HEK293T (cell line): ENCODE measurements at regions not wholly inside any gene's neighbourhood (a gene's known extent, or its start where the extent isn't known, plus 50 kb on each side); places are given as distances from the start of the nearest gene placed in this dataset.

Experiments used
- CTCF ChIA-PET: fragments of 350-600 bp; formaldehyde crosslinking; extraction: SDS; loops from one replicate; lab custom pipeline; 2021; ENCODE audit warnings: antibody characterized with exemption, inconsistent platforms; lab: Yijun Ruan, JAX
- POLR2A ChIA-PET: fragments of 350-600 bp; formaldehyde crosslinking; extraction: SDS; loops from one replicate; lab custom pipeline; 2020; ENCODE audit warnings: antibody characterized with exemption, inconsistent platforms; lab: Yijun Ruan, JAX
- DNase-seq: peaks from one replicate; pipeline ENCODE4 v3.0.0; 2012; ENCODE audit warnings: mixed read lengths; ENCODE audit errors: extremely low spot score
- ARNT ChIP-seq: fragments of 450-650 bp; IDR thresholded peaks from 2 replicates; pipeline ENCODE4 v1.6.1; 2017; ENCODE audit warnings: mild to moderate bottlenecking
- BHLHE40 ChIP-seq: fragments of 450-650 bp; IDR thresholded peaks from 2 replicates; pipeline ENCODE4 v1.6.1; 2016; ENCODE audit warnings: mild to moderate bottlenecking, moderate library complexity, borderline replicate concordance
- CTBP1 ChIP-seq: fragments of 450-650 bp; IDR thresholded peaks from 2 replicates; pipeline ENCODE4 v1.6.1; 2016; ENCODE audit warnings: borderline replicate concordance
- ELF4 ChIP-seq: fragments of 450-650 bp; IDR thresholded peaks from 2 replicates; pipeline ENCODE4 v1.6.1; 2017; ENCODE audit warnings: antibody characterized with exemption
- FOXA1 ChIP-seq: fragments of 450-650 bp; IDR thresholded peaks from 2 replicates; pipeline ENCODE4 v1.6.1; 2016; ENCODE audit warnings: mild to moderate bottlenecking
- FOXK2 ChIP-seq: fragments of 450-650 bp; IDR thresholded peaks from 2 replicates; pipeline ENCODE4 v1.6.1; 2016; ENCODE audit warnings: mild to moderate bottlenecking
- FOXM1 ChIP-seq: fragments of 450-650 bp; IDR thresholded peaks from 2 replicates; pipeline ENCODE4 v1.6.1; 2017; ENCODE audit warnings: mild to moderate bottlenecking, borderline replicate concordance
- HDGF ChIP-seq: fragments of 450-650 bp; IDR thresholded peaks from 2 replicates; pipeline ENCODE4 v1.6.1; 2017; ENCODE audit warnings: antibody characterized with exemption, borderline replicate concordance
- L3MBTL2 ChIP-seq: fragments of 450-650 bp; conservative IDR thresholded peaks from 2 replicates; pipeline ENCODE4 v1.6.1; 2016; ENCODE audit warnings: mild to moderate bottlenecking
- LEF1 ChIP-seq: fragments of 450-650 bp; IDR thresholded peaks from 2 replicates; pipeline ENCODE4 v1.6.1; 2017; ENCODE audit warnings: mild to moderate bottlenecking, borderline replicate concordance
- NFRKB ChIP-seq: fragments of 450-650 bp; IDR thresholded peaks from 2 replicates; pipeline ENCODE4 v1.6.1; 2016; ENCODE audit warnings: mild to moderate bottlenecking, moderate library complexity
- SP1 ChIP-seq: fragments of 450-650 bp; IDR thresholded peaks from 2 replicates; pipeline ENCODE4 v1.6.1; 2017
- SUZ12 ChIP-seq: fragments of 450-650 bp; IDR thresholded peaks from 2 replicates; pipeline ENCODE4 v1.6.1; 2016; ENCODE audit warnings: mild to moderate bottlenecking
- TARDBP ChIP-seq: fragments of 450-650 bp; IDR thresholded peaks from 2 replicates; pipeline ENCODE4 v1.6.1; 2016
- ZNF384 ChIP-seq: fragments of 450-650 bp; IDR thresholded peaks from 2 replicates; pipeline ENCODE4 v1.6.1; 2016
- TF ChIP-seq, protein P1 (sequence below): fragments of 450-650 bp; IDR thresholded peaks from 2 replicates; pipeline ENCODE4 v1.6.1; 2016

DNA sequence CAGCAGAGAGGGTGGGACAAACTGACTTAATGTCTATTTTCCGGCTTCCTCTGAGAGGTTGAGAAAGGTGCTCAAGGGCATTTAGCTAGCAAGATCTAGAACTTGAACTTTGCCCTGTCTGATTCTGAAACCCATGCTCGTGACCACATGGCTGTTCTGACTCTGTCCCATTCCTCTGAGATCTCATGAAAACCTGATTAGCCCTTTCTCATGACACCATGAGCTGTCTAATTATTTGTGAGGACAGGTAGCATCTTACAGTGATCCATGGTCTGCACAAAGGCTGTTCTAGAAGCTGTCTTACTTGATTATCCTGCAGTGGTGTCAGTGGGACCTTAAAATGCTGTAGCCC, 89.6 kb upstream of the TOX2 start:
- DNase-seq: no peak
- ChIA-PET CTCF (no interaction called here), POLR2A (no interaction called here)
- TF ChIP-seq SP1 (no peak), TARDBP (no peak), SUZ12 (no peak), HDGF (no peak), FOXA1 (no peak), LEF1 (no peak), FOXK2 (no peak), CTBP1 (no peak), ELF4 (no peak), NFRKB (no peak), ARNT (no peak), FOXM1 (no peak), L3MBTL2 (no peak), ZNF384 (no peak), BHLHE40 (no peak)
- TF ChIP-seq, protein P1, sequence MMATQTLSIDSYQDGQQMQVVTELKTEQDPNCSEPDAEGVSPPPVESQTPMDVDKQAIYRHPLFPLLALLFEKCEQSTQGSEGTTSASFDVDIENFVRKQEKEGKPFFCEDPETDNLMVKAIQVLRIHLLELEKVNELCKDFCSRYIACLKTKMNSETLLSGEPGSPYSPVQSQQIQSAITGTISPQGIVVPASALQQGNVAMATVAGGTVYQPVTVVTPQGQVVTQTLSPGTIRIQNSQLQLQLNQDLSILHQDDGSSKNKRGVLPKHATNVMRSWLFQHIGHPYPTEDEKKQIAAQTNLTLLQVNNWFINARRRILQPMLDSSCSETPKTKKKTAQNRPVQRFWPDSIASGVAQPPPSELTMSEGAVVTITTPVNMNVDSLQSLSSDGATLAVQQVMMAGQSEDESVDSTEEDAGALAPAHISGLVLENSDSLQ: no peak

DNA sequence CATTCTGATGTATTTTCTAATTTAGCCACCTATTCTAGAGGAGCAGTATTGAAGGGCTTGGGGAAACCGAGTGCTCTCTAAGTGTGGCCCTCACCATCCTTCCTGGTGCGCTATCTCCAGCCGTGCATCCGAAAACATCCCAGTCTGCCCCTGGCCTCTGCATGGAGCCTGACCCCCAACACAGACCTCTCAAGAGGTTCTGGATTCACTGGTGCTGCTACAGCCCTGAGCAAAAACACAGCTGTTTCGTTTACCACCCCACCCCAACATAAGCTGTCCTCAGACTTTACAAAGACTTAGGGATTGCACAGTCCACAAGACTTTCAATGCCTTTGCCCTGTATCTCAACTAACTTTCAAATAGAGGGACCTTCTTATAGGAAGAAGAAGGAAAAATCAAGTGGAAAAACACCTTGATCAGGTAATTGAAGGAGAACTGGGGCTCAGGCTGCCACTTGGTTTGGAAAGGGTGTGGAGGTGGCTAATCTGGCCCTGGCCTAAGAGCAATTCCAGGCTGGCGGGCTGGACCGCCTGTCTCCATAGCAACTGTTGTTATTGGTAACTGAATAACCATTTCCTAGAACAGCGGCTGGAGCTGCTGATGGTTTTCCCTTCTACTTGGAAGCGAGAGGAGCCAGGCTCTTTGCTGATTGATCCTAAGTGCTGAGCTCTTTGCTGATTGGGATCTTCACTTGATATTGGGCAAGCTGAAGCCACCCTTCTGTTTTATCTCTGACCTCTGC, 90.2 kb upstream of the TOX2 start:
- DNase-seq: no peak
- POLR2A ChIA-PET: no interaction called here
- TF ChIP-seq SUZ12 (no peak), FOXA1 (no peak), HDGF (no peak), ZNF384 (no peak), TARDBP (no peak), LEF1 (no peak), SP1 (no peak), ELF4 (no peak), NFRKB (no peak), L3MBTL2 (no peak), FOXM1 (no peak), ARNT (no peak), BHLHE40 (no peak)
- TF ChIP-seq, protein P1: no peak
- CTCF ChIA-PET: no interaction called here

DNA sequence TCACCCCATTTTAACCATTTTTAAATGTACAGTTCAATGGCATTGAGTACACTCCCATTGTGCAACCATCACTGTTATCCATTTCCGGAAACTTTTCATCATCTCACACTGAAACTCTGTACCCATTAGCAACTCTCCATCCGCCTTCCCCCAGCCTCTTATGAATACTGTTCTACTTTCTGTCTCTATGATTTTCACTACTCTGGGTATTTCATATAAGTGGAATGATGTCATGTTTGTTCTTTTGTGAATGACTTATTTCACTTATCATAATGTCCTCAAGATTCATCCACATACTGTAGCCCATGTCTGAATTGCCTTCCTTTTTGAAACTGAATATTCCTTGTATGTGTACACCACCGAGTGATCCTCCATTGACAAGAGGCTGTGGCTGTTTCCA, 92.9 kb upstream of the TOX2 start:
- POLR2A ChIA-PET: no interaction called here
- no peak for DNase-seq
- TF ChIP-seq BHLHE40 (no peak), L3MBTL2 (no peak), FOXK2 (no peak), ZNF384 (no peak), LEF1 (no peak), FOXA1 (no peak)
- CTCF ChIA-PET: no interaction called here

DNA sequence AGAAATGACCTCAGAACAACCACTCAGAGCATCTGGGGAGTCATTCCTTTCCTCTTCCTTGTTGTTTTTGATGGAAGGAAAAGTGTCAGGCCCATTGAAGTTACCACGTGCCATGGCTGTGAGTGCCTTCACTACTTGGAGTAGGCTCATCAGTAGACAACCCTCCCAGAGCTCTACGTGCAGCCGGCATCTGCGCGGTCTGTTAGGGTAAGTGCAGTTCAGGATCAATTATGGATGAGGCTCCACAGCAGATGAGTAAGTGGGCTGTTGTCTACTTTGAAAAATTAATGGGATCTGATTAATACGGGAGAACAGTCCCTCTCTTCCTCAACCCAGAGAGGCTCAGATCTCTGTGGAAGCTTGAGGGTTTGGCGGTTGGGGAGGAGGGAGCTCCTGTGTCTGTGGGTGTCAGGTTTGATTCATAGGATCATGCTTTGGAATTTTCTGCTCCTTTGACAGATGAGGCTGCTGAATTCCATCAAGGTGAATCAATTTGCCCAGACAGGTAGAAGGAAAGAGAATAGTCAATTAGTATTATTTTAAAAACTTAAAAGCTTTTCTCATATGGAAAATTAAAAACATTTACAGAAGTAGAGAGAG, 93.8 kb upstream of the TOX2 start:
- TF ChIP-seq HDGF: no peak
- TF ChIP-seq FOXM1: no peak
- no peak for TF ChIP-seq FOXA1
- TF ChIP-seq CTBP1: no peak
- no peak for TF ChIP-seq L3MBTL2
- TF ChIP-seq BHLHE40: no peak
- no peak for TF ChIP-seq NFRKB
- no peak for TF ChIP-seq SUZ12
- TF ChIP-seq ZNF384: no peak
- TF ChIP-seq, protein P1: no peak
- no peak for TF ChIP-seq TARDBP
- TF ChIP-seq ELF4: no peak
- no peak for TF ChIP-seq LEF1
- no peak for TF ChIP-seq SP1
- TF ChIP-seq ARNT: no peak
- no peak for DNase-seq
- CTCF ChIA-PET: no interaction called here
- POLR2A ChIA-PET: no interaction called here

- ChIA-PET CTCF (no interaction called here), POLR2A (no interaction called here)
- no peak for DNase-seq
- TF ChIP-seq, protein P1: no peak
- TF ChIP-seq FOXM1: no peak
- no peak for TF ChIP-seq LEF1
- TF ChIP-seq FOXK2: no peak
- no peak for TF ChIP-seq FOXA1
- TF ChIP-seq SUZ12: no peak
- no peak for TF ChIP-seq ZNF384
- no peak for TF ChIP-seq SP1
- no peak for TF ChIP-seq L3MBTL2
- TF ChIP-seq ELF4: no peak
- no peak for TF ChIP-seq CTBP1
- TF ChIP-seq BHLHE40: no peak
Measured at GRCh38 chr20:43812216-43812615, 85.4 kb upstream of the GTSF1L start.
